Loucy (cell line): ENCODE measurements at regions not wholly inside any gene's neighbourhood (a gene's known extent, or its start where the extent isn't known, plus 50 kb on each side); places are given as distances from the start of the nearest gene placed in this dataset.

ENCODE experiments used
- H2AFZ ChIP-seq: fragments of 200-600 bp; sonication (generic); 2 replicates; pipeline ENCODE4 v1.6.0; 2016; ENCODE audit warnings: antibody characterized with exemption, mild to moderate bottlenecking, low read length, moderate library complexity
- H3F3A ChIP-seq: fragments of 200-600 bp; 2 replicates; pipeline ENCODE4 v1.6.0; 2016; ENCODE audit warnings: antibody characterized with exemption, low read depth, mild to moderate bottlenecking
- H3K27me3 ChIP-seq: fragments of 200-600 bp; sonication (generic); 2 replicates; pipeline ENCODE4 v1.6.1; 2014; ENCODE audit warnings: low read length, mild to moderate bottlenecking; ENCODE audit not compliant: insufficient read depth, poor library complexity, severe bottlenecking
- H3K36me3 ChIP-seq: fragments of 200-600 bp; sonication (generic); 2 replicates; pipeline ENCODE4 v1.6.1; 2016; ENCODE audit warnings: low read length; ENCODE audit not compliant: insufficient read depth
- H3K4me1 ChIP-seq: fragments of 200-600 bp; sonication (generic); 2 replicates; pipeline ENCODE4 v1.5.1; 2014; ENCODE audit warnings: low read length, mild to moderate bottlenecking; ENCODE audit not compliant: insufficient read depth, poor library complexity, severe bottlenecking
- H3K4me2 ChIP-seq: fragments of 200-600 bp; sonication (generic); 2 replicates; pipeline ENCODE4 v1.6.0; 2014; ENCODE audit warnings: antibody characterized with exemption, low read length, low read depth, mild to moderate bottlenecking; ENCODE audit not compliant: poor library complexity, severe bottlenecking
- H3K4me3 ChIP-seq: fragments of 200-600 bp; sonication (generic); 2 replicates; pipeline ENCODE4 v1.5.1; 2014; ENCODE audit warnings: low read length, mild to moderate bottlenecking, mixed read lengths; ENCODE audit not compliant: poor library complexity, severe bottlenecking
- H3K79me2 ChIP-seq: fragments of 200-600 bp; sonication (generic); 2 replicates; pipeline ENCODE4 v1.6.1; 2014; ENCODE audit warnings: low read length; ENCODE audit not compliant: insufficient read depth
- H3K9ac ChIP-seq: fragments of 200-600 bp; sonication (generic); 2 replicates; pipeline ENCODE4 v1.6.0; 2014; ENCODE audit warnings: mild to moderate bottlenecking, low read depth, low read length, moderate library complexity; ENCODE audit not compliant: poor library complexity, severe bottlenecking
- H3K9me2 ChIP-seq: fragments of 200-600 bp; sonication (generic); replicated peaks from 2 replicates; pipeline ENCODE4 v1.6.1; 2016; ENCODE audit warnings: low read depth, low read length, mixed read lengths
- H3K9me3 ChIP-seq: fragments of 200-600 bp; sonication (generic); 2 replicates; pipeline ENCODE4 v1.6.1; 2014; ENCODE audit warnings: mild to moderate bottlenecking, antibody characterized with exemption, low read length, low read depth; ENCODE audit not compliant: insufficient read depth
- H4K20me1 ChIP-seq: fragments of 200-600 bp; sonication (generic); 2 replicates; pipeline ENCODE4 v1.6.0; 2014; ENCODE audit warnings: antibody characterized with exemption, low read length, mild to moderate bottlenecking; ENCODE audit not compliant: insufficient read depth, poor library complexity, severe bottlenecking
- EZH2phosphoT487 ChIP-seq: fragments of 200-600 bp; IDR thresholded peaks from 2 replicates; pipeline ENCODE4 v1.6.1; 2018; ENCODE audit warnings: antibody characterized with exemption, mild to moderate bottlenecking, moderate library complexity, borderline replicate concordance
- TF ChIP-seq, protein P1 (sequence below): fragments of 200-600 bp; sonication (generic); conservative IDR thresholded peaks from 2 replicates; pipeline ENCODE4 v1.5.1; 2014; ENCODE audit warnings: mild to moderate bottlenecking, antibody characterized with exemption, low read length

- Histone ChIP-seq H3K9ac (no peak overlapping the region), H3K4me2 (no peak overlapping the region), H4K20me1 (no peaks in the 10 kb centered on the region), H3K9me2 (no peaks in the 10 kb centered on the region), H3K4me1 (no peaks in the 10 kb centered on the region), H3K27me3 (no peaks in the 10 kb centered on the region), H3F3A (no peaks in the 10 kb centered on the region), H2AFZ (no peak overlapping the region), H3K79me2 (no peaks in the 10 kb centered on the region), H3K4me3 (no peak overlapping the region), H3K9me3 (no peaks in the 10 kb centered on the region), H3K36me3 (no peaks in the 10 kb centered on the region)
- TF ChIP-seq, protein P1, sequence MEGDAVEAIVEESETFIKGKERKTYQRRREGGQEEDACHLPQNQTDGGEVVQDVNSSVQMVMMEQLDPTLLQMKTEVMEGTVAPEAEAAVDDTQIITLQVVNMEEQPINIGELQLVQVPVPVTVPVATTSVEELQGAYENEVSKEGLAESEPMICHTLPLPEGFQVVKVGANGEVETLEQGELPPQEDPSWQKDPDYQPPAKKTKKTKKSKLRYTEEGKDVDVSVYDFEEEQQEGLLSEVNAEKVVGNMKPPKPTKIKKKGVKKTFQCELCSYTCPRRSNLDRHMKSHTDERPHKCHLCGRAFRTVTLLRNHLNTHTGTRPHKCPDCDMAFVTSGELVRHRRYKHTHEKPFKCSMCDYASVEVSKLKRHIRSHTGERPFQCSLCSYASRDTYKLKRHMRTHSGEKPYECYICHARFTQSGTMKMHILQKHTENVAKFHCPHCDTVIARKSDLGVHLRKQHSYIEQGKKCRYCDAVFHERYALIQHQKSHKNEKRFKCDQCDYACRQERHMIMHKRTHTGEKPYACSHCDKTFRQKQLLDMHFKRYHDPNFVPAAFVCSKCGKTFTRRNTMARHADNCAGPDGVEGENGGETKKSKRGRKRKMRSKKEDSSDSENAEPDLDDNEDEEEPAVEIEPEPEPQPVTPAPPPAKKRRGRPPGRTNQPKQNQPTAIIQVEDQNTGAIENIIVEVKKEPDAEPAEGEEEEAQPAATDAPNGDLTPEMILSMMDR: no peak
- TF ChIP-seq EZH2phosphoT487: no peak
Observed at GRCh38 chr2:10502803-10503107, 54.6 kb upstream of the ODC1 start.

GRCh38 chr2:10501980-10502802, 54.1 kb upstream of the ODC1 start:
- Histone ChIP-seq H3K4me3 (no peak overlapping the region), H3K9me3 (no peaks in the 10 kb centered on the region), H2AFZ (no peak overlapping the region), H3K4me2 (no peak overlapping the region), H3K79me2 (no peaks in the 10 kb centered on the region), H3K4me1 (no peaks in the 10 kb centered on the region), H3K9me2 (no peaks in the 10 kb centered on the region), H3K36me3 (no peaks in the 10 kb centered on the region), H3K27me3 (no peaks in the 10 kb centered on the region), H3F3A (no peaks in the 10 kb centered on the region), H3K9ac (no peak overlapping the region), H4K20me1 (no peaks in the 10 kb centered on the region)
- no peak for TF ChIP-seq EZH2phosphoT487
- TF ChIP-seq, protein P1: no peak

DNA sequence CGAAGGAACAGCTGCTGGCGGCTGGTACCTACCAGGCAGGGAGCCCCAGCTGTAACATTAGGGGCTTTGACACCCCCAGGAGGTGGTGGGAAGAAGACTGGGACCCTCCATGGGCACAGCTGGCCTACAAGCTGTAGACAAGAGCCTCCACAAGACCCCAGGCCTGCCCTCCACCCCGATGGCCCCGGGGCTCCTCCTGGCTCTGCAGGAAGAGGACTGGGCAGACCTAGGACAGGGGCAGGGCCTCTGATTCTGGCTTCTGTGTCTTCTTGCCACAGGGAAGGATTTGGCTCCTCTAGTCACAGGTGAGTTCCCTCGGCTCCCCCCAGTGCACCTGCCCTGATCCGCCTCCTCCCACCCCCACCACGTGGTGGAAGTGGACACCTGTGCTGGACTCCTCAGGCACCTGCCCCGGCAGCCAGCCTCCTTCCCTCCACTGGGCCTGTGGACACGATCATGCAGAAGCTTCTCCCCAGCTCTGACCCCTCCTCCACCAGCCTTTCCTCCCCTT, 53.4 kb upstream of the ODC1 start:
- H4K20me1 ChIP-seq: no peaks in the 10 kb centered on the region
- no peak for TF ChIP-seq EZH2phosphoT487
- TF ChIP-seq, protein P1: no peak
- H3F3A ChIP-seq: no peaks in the 10 kb centered on the region
- H2AFZ ChIP-seq: no peak overlapping the region
- no peaks in the 10 kb centered on the region for H3K4me1 ChIP-seq
- no peaks in the 10 kb centered on the region for H3K79me2 ChIP-seq
- H3K9ac ChIP-seq: no peak overlapping the region
- no peak overlapping the region for H3K4me3 ChIP-seq
- no peaks in the 10 kb centered on the region for H3K9me3 ChIP-seq
- H3K9me2 ChIP-seq: no peaks in the 10 kb centered on the region
- H3K27me3 ChIP-seq: no peaks in the 10 kb centered on the region
- no peaks in the 10 kb centered on the region for H3K36me3 ChIP-seq
- no peak overlapping the region for H3K4me2 ChIP-seq
